ENCODE measurements at regions not wholly inside any gene's neighbourhood (a gene's known extent, or its start where the extent isn't known, plus 50 kb on each side); places are given as distances from the start of the nearest gene placed in this dataset.

GRCh38 chr10:125560947-125561346 lies 122.0 kb downstream of the TEX36 start:
- POLR2A ChIA-PET (ENCODE audit: low non-redundant PET) = no interaction called here
- no peaks in the 10 kb centered on the region for H3K4me1 ChIP-seq (ENCODE audit: insufficient read depth, low read length, poor library complexity, severe bottlenecking)
- no peaks in the 10 kb centered on the region for H3K36me3 ChIP-seq (ENCODE audit: insufficient read depth, low read length, poor library complexity, severe bottlenecking)
- no peak overlapping the region for H3K4me3 ChIP-seq (ENCODE audit: low read depth, low read length, poor library complexity, severe bottlenecking)
- TF ChIP-seq EZH2 (IDR thresholded peaks at IDR 0.05; ENCODE audit: borderline replicate concordance, low read depth, low read length, poor library complexity, severe bottlenecking) = no peak
- no peak for TF ChIP-seq CTCF (conservative IDR thresholded peaks at IDR 0.05; ENCODE audit: low read depth, low read length)
- no peaks in the 10 kb centered on the region for H3K9me3 ChIP-seq (ENCODE audit: low read depth, low read length, poor library complexity, severe bottlenecking)
- H3K27ac ChIP-seq (ENCODE audit: low read depth, low read length, poor library complexity, severe bottlenecking) = no peak overlapping the region
- BruUV-seq (replicated peaks) = no TSS peak
- CTCF ChIA-PET = no interaction called here
- peaks cover 15% of the 10 kb centered on the region for H3K27me3 ChIP-seq (replicated peaks; ENCODE audit: insufficient read depth, low read depth, low read length, poor library complexity)
- intact Hi-C loops (cut with micrococcal nuclease; ENCODE audit: unreplicated experiment) = no loop called here
- no peak for DNase-seq (ENCODE audit: low spot score)

GRCh38 chr10:125559210-125559609 lies 123.8 kb downstream of the TEX36 start:
- TF ChIP-seq EZH2 (IDR thresholded peaks at IDR 0.05; ENCODE audit: borderline replicate concordance, low read depth, low read length, poor library complexity, severe bottlenecking) = no peak
- H3K4me3 ChIP-seq (ENCODE audit: low read depth, low read length, poor library complexity, severe bottlenecking) = no peak overlapping the region
- ChIA-PET POLR2A (ENCODE audit: low non-redundant PET) (interaction anchor here (0.6 kb wide), 1 partner anchor 1051 kb away, joined by 3 read pairs; no protein-coding TSS in a partner anchor), CTCF (no interaction called here)
- peaks cover 20% of the 10 kb centered on the region for H3K27me3 ChIP-seq (replicated peaks; ENCODE audit: insufficient read depth, low read depth, low read length, poor library complexity)
- BruUV-seq (replicated peaks) = no TSS peak
- H3K36me3 ChIP-seq (ENCODE audit: insufficient read depth, low read length, poor library complexity, severe bottlenecking) = no peaks in the 10 kb centered on the region
- H3K4me1 ChIP-seq (ENCODE audit: insufficient read depth, low read length, poor library complexity, severe bottlenecking) = no peaks in the 10 kb centered on the region
- no peaks in the 10 kb centered on the region for H3K9me3 ChIP-seq (ENCODE audit: low read depth, low read length, poor library complexity, severe bottlenecking)
- no peak for DNase-seq (ENCODE audit: low spot score)
- intact Hi-C loops (cut with micrococcal nuclease; ENCODE audit: unreplicated experiment) = no loop called here
- H3K27ac ChIP-seq (ENCODE audit: low read depth, low read length, poor library complexity, severe bottlenecking) = no peak overlapping the region

GRCh38 chr10:125557801-125558505 lies 125.0 kb downstream of the TEX36 start:
- no peak for DNase-seq (ENCODE audit: low spot score)
- CTCF ChIA-PET = no interaction called here
- Histone ChIP-seq H3K4me1 (ENCODE audit: insufficient read depth, low read length, poor library complexity, severe bottlenecking) (no peaks in the 10 kb centered on the region), H3K27ac (ENCODE audit: low read depth, low read length, poor library complexity, severe bottlenecking) (no peak overlapping the region), H3K4me3 (ENCODE audit: low read depth, low read length, poor library complexity, severe bottlenecking) (no peak overlapping the region), H3K27me3 (replicated peaks; ENCODE audit: insufficient read depth, low read depth, low read length, poor library complexity) (peaks cover 26% of the 10 kb centered on the region), H3K9me3 (ENCODE audit: low read depth, low read length, poor library complexity, severe bottlenecking) (no peaks in the 10 kb centered on the region), H3K36me3 (ENCODE audit: insufficient read depth, low read length, poor library complexity, severe bottlenecking) (no peaks in the 10 kb centered on the region)
- POLR2A ChIA-PET (ENCODE audit: low non-redundant PET) = no interaction called here
- BruUV-seq (replicated peaks) = no TSS peak
- TF ChIP-seq CTCF (conservative IDR thresholded peaks at IDR 0.05; ENCODE audit: low read depth, low read length) (no peak), EZH2 (IDR thresholded peaks at IDR 0.05; ENCODE audit: borderline replicate concordance, low read depth, low read length, poor library complexity, severe bottlenecking) (no peak)
- intact Hi-C loops (cut with micrococcal nuclease; ENCODE audit: unreplicated experiment) = no loop called here

GRCh38 chr10:125557311-125557710 lies 125.7 kb downstream of the TEX36 start:
- ChIA-PET POLR2A (ENCODE audit: low non-redundant PET) (no interaction called here), CTCF (no interaction called here)
- Histone ChIP-seq H3K4me1 (ENCODE audit: insufficient read depth, low read length, poor library complexity, severe bottlenecking) (no peaks in the 10 kb centered on the region), H3K27me3 (replicated peaks; ENCODE audit: insufficient read depth, low read depth, low read length, poor library complexity) (peaks cover 26% of the 10 kb centered on the region), H3K9me3 (ENCODE audit: low read depth, low read length, poor library complexity, severe bottlenecking) (no peaks in the 10 kb centered on the region), H3K27ac (ENCODE audit: low read depth, low read length, poor library complexity, severe bottlenecking) (no peak overlapping the region), H3K4me3 (ENCODE audit: low read depth, low read length, poor library complexity, severe bottlenecking) (no peak overlapping the region), H3K36me3 (ENCODE audit: insufficient read depth, low read length, poor library complexity, severe bottlenecking) (no peaks in the 10 kb centered on the region)
- no peak for TF ChIP-seq CTCF (conservative IDR thresholded peaks at IDR 0.05; ENCODE audit: low read depth, low read length)
- no peak for TF ChIP-seq EZH2 (IDR thresholded peaks at IDR 0.05; ENCODE audit: borderline replicate concordance, low read depth, low read length, poor library complexity, severe bottlenecking)
- intact Hi-C loops (cut with micrococcal nuclease; ENCODE audit: unreplicated experiment) = no loop called here
- BruUV-seq (replicated peaks) = no TSS peak
- no peak for DNase-seq (ENCODE audit: low spot score)
